CD8-positive, alpha-beta memory T cell (primary cell): ENCODE measurements at regions not wholly inside any gene's neighbourhood (a gene's known extent, or its start where the extent isn't known, plus 50 kb on each side); places are given as distances from the start of the nearest gene placed in this dataset.
"Not testable (repeated sequence)": the region's sequence is repeated elsewhere in the genome, so short reads cannot be mapped to it uniquely, and the experiment has no call there.

Experiments used
- CTCF ChIA-PET: fragments of 350-600 bp; sonication (Branson Sonifier 250); formaldehyde crosslinking; loops from one replicate; lab custom pipeline; 2021; ENCODE audit warnings: antibody characterized with exemption; lab: Charles Lee
- POLR2A ChIA-PET: fragments of 350-600 bp; sonication (Branson Sonifier 250); formaldehyde crosslinking; loops from one replicate; lab custom pipeline; 2021; ENCODE audit warnings: antibody characterized with exemption; lab: Charles Lee
- DNase-seq, 5 donors: peaks; one replicate each; pipeline versions ENCODE4 v3.0.0 to v3.0.0-alpha.2; 2020 to 2022; ENCODE audit warnings: mixed read lengths in 1 of 5
- H3K27ac ChIP-seq: one replicate; pipeline ENCODE4 v1.7.0; 2013; ENCODE audit warnings: low read depth, mild to moderate bottlenecking, low read length, moderate library complexity
- H3K27me3 ChIP-seq: 2 replicates; pipeline ENCODE4 v1.7.0; 2013; ENCODE audit warnings: low read length, mild to moderate bottlenecking; ENCODE audit not compliant: insufficient read depth, poor library complexity, severe bottlenecking
- H3K36me3 ChIP-seq: 2 replicates; pipeline ENCODE4 v1.7.0; 2013; ENCODE audit warnings: mild to moderate bottlenecking, low read length, moderate library complexity; ENCODE audit not compliant: insufficient read depth
- H3K4me1 ChIP-seq: 2 replicates; pipeline ENCODE4 v1.7.0; 2013; ENCODE audit warnings: mild to moderate bottlenecking, low read length, moderate library complexity; ENCODE audit not compliant: insufficient read depth
- H3K4me3 ChIP-seq: 2 replicates; pipeline ENCODE4 v1.7.0; 2013; ENCODE audit warnings: mild to moderate bottlenecking, low read length
- H3K9me3 ChIP-seq: 2 replicates; pipeline ENCODE4 v1.7.0; 2013; ENCODE audit warnings: mild to moderate bottlenecking, low read length
- H3K27ac Mint-ChIP-seq, 8 donors: one replicate each; pipeline ENCODE4 v1.8.0; 2020 to 2021; ENCODE audit warnings: mixed read lengths in 8 of 8, mild to moderate bottlenecking in 6 of 8, inconsistent platforms in 3 of 8, moderate library complexity in 3 of 8
- H3K27me3 Mint-ChIP-seq, 2 donors: one replicate each; pipeline ENCODE4 v1.8.0; 2020 to 2021; ENCODE audit warnings: mixed read lengths in 2 of 2, mild to moderate bottlenecking in 1 of 2, moderate library complexity in 1 of 2
- H3K36me3 Mint-ChIP-seq, 3 donors: one replicate each; pipeline ENCODE4 v1.8.0; 2020 to 2021; ENCODE audit warnings: mixed read lengths in 3 of 3, inconsistent platforms in 1 of 3, mild to moderate bottlenecking in 1 of 3
- H3K4me1 Mint-ChIP-seq, 3 donors: one replicate each; pipeline ENCODE4 v1.8.0; 2020 to 2021; ENCODE audit warnings: mixed read lengths in 3 of 3, inconsistent platforms in 1 of 3, mild to moderate bottlenecking in 1 of 3
- H3K4me3 Mint-ChIP-seq, 7 donors: one replicate each; pipeline ENCODE4 v1.8.0; 2020 to 2021; ENCODE audit warnings: mixed read lengths in 7 of 7, mild to moderate bottlenecking in 6 of 7, moderate library complexity in 4 of 7, inconsistent platforms in 2 of 7
- H3K9me3 Mint-ChIP-seq, 5 donors: one replicate each; pipeline ENCODE4 v1.8.0; 2020 to 2022; ENCODE audit warnings: mixed read lengths in 5 of 5, mild to moderate bottlenecking in 3 of 5, moderate library complexity in 2 of 5, inconsistent platforms in 1 of 5

DNA sequence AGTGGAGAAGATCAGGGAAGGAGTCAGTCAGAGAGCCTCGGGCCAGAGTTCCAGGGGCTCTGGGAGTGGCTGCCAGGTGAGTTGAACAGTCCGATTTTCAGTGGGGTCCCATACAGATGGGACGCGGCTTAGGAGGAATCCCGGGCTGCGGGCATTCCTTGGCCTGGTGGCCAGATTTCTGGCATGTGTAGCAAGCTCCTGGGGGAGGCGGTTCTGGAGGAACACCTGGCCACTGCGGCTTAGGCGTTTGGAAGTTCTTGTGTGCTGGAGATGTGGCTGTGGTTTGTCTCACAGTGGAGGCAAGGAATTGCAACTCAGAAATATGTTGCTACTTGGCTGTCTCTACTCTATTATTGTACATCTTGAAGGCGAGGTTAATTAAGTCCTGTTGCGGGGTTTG lies 117.9 kb downstream of the PCDH10 start:
- CTCF ChIA-PET, H3K4me1 ChIP-seq, POLR2A ChIA-PET, H3K27me3 ChIP-seq, H3K27ac Mint-ChIP-seq, H3K36me3 Mint-ChIP-seq, H3K4me3 ChIP-seq, H3K4me3 Mint-ChIP-seq, H3K36me3 ChIP-seq, H3K4me1 Mint-ChIP-seq, DNase-seq, H3K27me3 Mint-ChIP-seq, H3K9me3 ChIP-seq, H3K27ac ChIP-seq: not testable (repeated sequence)
- peaks cover 0 to 17% (median 3%) of the 10 kb centered on the region in 5 donors for H3K9me3 Mint-ChIP-seq

DNA sequence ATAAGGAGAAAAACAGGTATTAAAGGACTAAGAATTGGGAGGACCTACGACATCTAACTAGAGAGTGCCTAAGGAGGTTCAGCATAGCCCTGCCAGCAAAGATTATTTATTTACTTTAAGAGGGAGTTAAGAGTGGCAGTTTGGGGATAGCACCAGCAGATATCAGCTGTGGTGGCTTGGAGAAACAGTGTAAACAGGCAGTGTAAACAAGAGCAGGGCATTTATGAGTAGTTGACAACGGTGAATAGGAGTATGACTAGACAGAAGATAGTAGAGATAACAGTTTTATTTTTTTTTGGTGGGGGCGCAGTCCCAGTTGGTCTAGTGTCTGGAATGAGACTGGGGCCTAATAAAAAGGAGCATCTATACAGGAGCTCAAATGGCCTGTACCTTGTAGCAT lies 115.2 kb downstream of the PCDH10 start:
- CTCF ChIA-PET, DNase-seq, H3K27ac ChIP-seq, H3K4me1 Mint-ChIP-seq, H3K4me3 Mint-ChIP-seq, H3K4me3 ChIP-seq, H3K9me3 ChIP-seq, H3K27me3 Mint-ChIP-seq, H3K9me3 Mint-ChIP-seq, H3K27me3 ChIP-seq, H3K27ac Mint-ChIP-seq, H3K36me3 Mint-ChIP-seq, POLR2A ChIA-PET, H3K36me3 ChIP-seq, H3K4me1 ChIP-seq: not testable (repeated sequence)

DNA sequence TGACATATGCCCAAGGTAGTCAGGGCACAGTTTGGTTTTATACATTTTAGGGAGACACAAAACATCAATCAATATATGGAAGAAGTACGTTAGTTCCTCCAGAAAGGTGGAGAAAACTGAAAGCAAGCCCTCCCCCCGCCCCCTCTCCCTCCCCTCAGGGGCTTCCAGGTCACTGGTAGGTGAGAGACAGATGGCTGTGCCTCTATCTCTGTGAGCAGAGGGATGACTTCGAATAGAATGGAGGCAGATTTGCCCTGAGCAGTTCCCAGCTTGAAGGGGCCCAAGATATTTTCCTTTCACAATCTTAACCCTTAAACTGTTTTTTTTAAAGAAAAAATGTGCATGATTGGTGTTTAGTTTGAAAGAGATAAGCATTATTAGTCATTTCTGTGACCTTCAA lies 114.0 kb downstream of the PCDH10 start:
- Mint-ChIP-seq H3K36me3 (no peaks in the 10 kb centered on the region), H3K9me3 (peaks cover 0 to 5% (median 3%) of the 10 kb centered on the region in 5 donors), H3K27ac (no peak overlapping the region), H3K4me3 (no peak overlapping the region), H3K27me3 (no peaks in the 10 kb centered on the region), H3K4me1 (no peaks in the 10 kb centered on the region)
- no peaks in the 10 kb centered on the region for H3K9me3 ChIP-seq
- no peaks in the 10 kb centered on the region for H3K4me1 ChIP-seq
- POLR2A ChIA-PET: no interaction called here
- no peak overlapping the region for H3K27ac ChIP-seq
- CTCF ChIA-PET: no interaction called here
- no peak overlapping the region for H3K4me3 ChIP-seq
- DNase-seq: no peak
- no peaks in the 10 kb centered on the region for H3K27me3 ChIP-seq
- H3K36me3 ChIP-seq: no peaks in the 10 kb centered on the region

DNA sequence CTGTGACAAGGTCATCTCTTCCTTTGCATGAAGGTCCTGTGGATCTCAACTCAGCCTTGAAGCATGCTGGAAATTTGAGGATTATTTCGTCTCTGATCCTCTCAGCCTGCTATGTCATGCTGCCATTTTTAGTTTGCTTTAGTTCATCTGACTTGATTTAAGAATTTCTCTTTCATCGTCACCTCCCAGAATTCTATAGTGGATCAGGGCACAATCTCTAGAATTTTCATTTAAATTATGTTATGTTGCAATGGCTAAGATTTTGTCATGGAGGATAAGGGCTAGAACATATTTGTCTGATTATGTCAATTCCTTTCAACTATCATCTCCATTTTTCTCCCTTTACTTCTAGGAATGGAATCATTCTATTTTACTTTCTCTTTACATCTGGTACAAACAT lies 98.8 kb downstream of the PCDH10 start:
- CTCF ChIA-PET: no interaction called here
- no peaks in the 10 kb centered on the region for H3K4me1 Mint-ChIP-seq
- H3K9me3 Mint-ChIP-seq: peaks cover 0 to 27% (median 6%) of the 10 kb centered on the region in 5 donors
- Histone ChIP-seq H3K4me3 (no peak overlapping the region), H3K4me1 (no peaks in the 10 kb centered on the region), H3K27ac (no peak overlapping the region), H3K27me3 (no peaks in the 10 kb centered on the region), H3K9me3 (no peaks in the 10 kb centered on the region), H3K36me3 (no peaks in the 10 kb centered on the region)
- H3K27me3 Mint-ChIP-seq: no peaks in the 10 kb centered on the region
- no peak overlapping the region for H3K27ac Mint-ChIP-seq
- POLR2A ChIA-PET: no interaction called here
- H3K4me3 Mint-ChIP-seq: no peak overlapping the region
- no peak for DNase-seq
- H3K36me3 Mint-ChIP-seq: peaks cover 0 to 2% (median 0%) of the 10 kb centered on the region in 3 donors

DNA sequence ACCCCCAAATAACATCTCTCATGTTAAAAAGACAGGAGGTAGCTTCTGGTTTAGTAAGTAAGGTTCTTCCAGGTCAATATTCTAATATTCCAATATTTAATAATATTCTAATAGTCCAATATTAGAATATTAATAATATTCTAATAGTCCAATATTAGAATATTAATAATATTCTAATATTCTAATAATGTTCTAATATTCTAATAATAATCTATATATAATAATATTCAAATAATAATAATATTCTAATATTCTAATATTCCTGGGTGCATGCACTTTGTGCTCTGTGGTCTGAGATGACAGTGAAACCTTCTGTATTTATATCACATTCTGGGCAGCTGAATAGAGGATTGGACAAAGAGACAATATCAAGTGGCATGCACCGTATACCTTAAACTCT lies 96.1 kb downstream of the PCDH10 start:
- DNase-seq: no peak
- POLR2A ChIA-PET: no interaction called here
- H3K27me3 ChIP-seq: no peaks in the 10 kb centered on the region
- H3K4me1 ChIP-seq: no peaks in the 10 kb centered on the region
- CTCF ChIA-PET: no interaction called here
- H3K4me3 Mint-ChIP-seq: no peak overlapping the region
- H3K36me3 Mint-ChIP-seq: no peaks in the 10 kb centered on the region
- peaks cover 0 to 26% (median 4%) of the 10 kb centered on the region in 5 donors for H3K9me3 Mint-ChIP-seq
- no peaks in the 10 kb centered on the region for H3K9me3 ChIP-seq
- H3K27ac ChIP-seq: no peak overlapping the region
- no peak overlapping the region for H3K4me3 ChIP-seq
- H3K36me3 ChIP-seq: no peaks in the 10 kb centered on the region
- H3K27ac Mint-ChIP-seq: no peak overlapping the region
- H3K27me3 Mint-ChIP-seq: no peaks in the 10 kb centered on the region
- H3K4me1 Mint-ChIP-seq: no peaks in the 10 kb centered on the region
